Mammary epithelial cell (primary cell): ENCODE measurements at regions not wholly inside any gene's neighbourhood (a gene's known extent, or its start where the extent isn't known, plus 50 kb on each side); places are given as distances from the start of the nearest gene placed in this dataset.

Experiments used
- EZH2 ChIP-seq: IDR thresholded peaks from 2 replicates; pipeline ENCODE4 v1.6.1; 2012; ENCODE audit warnings: low read length, inconsistent platforms, borderline replicate concordance
- TF ChIP-seq, protein P1 (sequence below), 2 donors: IDR thresholded peaks in 1 of 2; conservative IDR thresholded peaks in 1 of 2; 2 replicates each; pipeline ENCODE4 v1.5.1; 2011 to 2012; ENCODE audit warnings: inconsistent platforms in 2 of 2, low read length in 2 of 2, mild to moderate bottlenecking in 2 of 2, control low read depth in 1 of 2, low read depth in 1 of 2; ENCODE audit not compliant: insufficient read depth in 1 of 2; ENCODE audit errors: extremely low read depth in 1 of 2

DNA sequence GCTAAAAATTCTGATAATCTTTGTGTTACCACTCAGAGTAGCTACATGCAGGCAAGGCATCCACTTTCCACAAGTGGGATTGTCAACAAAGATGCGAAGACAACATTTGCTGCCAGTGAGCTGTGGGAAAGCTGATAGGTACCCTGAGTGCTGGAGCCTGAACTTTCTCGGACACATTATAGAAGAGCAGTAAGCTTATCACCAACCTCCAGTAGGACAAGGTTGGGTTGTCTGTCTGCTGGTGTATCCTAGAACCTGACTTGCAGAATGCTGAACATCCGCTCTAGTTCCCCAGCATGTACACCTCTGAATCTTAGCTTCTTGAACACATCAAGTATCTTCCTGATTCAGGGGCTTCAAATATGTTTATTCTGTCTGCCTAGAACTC, 103.8 kb upstream of the PPM1H start:
- TF ChIP-seq, protein P1, sequence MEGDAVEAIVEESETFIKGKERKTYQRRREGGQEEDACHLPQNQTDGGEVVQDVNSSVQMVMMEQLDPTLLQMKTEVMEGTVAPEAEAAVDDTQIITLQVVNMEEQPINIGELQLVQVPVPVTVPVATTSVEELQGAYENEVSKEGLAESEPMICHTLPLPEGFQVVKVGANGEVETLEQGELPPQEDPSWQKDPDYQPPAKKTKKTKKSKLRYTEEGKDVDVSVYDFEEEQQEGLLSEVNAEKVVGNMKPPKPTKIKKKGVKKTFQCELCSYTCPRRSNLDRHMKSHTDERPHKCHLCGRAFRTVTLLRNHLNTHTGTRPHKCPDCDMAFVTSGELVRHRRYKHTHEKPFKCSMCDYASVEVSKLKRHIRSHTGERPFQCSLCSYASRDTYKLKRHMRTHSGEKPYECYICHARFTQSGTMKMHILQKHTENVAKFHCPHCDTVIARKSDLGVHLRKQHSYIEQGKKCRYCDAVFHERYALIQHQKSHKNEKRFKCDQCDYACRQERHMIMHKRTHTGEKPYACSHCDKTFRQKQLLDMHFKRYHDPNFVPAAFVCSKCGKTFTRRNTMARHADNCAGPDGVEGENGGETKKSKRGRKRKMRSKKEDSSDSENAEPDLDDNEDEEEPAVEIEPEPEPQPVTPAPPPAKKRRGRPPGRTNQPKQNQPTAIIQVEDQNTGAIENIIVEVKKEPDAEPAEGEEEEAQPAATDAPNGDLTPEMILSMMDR (conservative IDR thresholded peaks at IDR 0.05 in 1 of 2, IDR thresholded peaks at IDR 0.05 in 1 of 2; ENCODE audit: extremely low read depth in 1 of 2, insufficient read depth in 1 of 2, low read depth in 1 of 2, low read length in 2 of 2) = no peak
- TF ChIP-seq EZH2 = no peak
